ENCODE measurements at regions not wholly inside any gene's neighbourhood (a gene's known extent, or its start where the extent isn't known, plus 50 kb on each side); places are given as distances from the start of the nearest gene placed in this dataset.

DNA sequence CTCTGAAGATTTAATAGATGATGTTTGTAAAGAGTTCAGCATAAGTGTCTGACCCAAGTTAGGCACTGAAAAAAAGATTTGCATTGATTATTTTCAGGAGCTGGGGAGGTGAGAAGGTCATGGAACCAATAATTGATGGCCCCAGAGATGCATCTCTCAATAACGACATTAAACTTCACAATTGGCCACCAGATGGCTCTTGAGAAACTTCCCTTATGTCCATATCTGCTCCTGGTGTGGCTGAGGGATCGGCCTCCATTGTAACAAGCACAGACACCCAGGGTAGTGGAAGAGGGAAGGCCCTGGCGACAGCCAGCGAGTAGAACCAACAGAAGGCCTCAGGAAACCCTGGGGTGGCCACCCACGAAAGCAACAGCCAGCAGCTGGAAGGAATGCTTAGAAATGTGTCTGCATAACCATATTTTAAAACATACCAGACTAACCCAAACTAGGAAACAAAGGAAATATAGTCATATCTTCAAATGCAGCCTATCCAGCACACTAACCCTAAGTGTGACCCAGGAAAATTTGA, 536.7 kb downstream of the SOX2 start:
- DNase-seq: no peak
- Histone ChIP-seq H3K36me3 (ENCODE audit: low read depth) (no peaks in the 10 kb centered on the region), H2AFZ (no peak overlapping the region), H3K4me3 (no peak overlapping the region), H3K4me2 (ENCODE audit: unreplicated experiment) (no peak overlapping the region), H3K27ac (no peak overlapping the region), H3K27me3 (replicated peaks; ENCODE audit: insufficient read depth) (no peaks in the 10 kb centered on the region), H3K4me1 (ENCODE audit: insufficient read depth) (no peaks in the 10 kb centered on the region), H3F3A (ENCODE audit: insufficient read depth) (no peaks in the 10 kb centered on the region), H3K9me2 (ENCODE audit: insufficient read depth) (no peaks in the 10 kb centered on the region), H3K9ac (no peak overlapping the region), H4K20me1 (ENCODE audit: insufficient read depth) (no peaks in the 10 kb centered on the region), H3K9me3 (ENCODE audit: low read depth) (no peaks in the 10 kb centered on the region), H3K79me2 (ENCODE audit: insufficient read depth) (no peaks in the 10 kb centered on the region)
- in situ Hi-C loops (cut with MboI): no loop called here
- WGBS, 2 experiments (ENCODE audit: low coverage in 1 of 2, low lambda C conversion rate in 2 of 2, missing lambda C conversion rate in 2 of 2): 20 to 27% methylated on average over 5 of the region's 5 CpGs
- TF ChIP-seq EZH2 (IDR thresholded peaks at IDR 0.05; ENCODE audit: insufficient read depth, poor library complexity, severe bottlenecking) (no peak), EZH2phosphoT487 (IDR thresholded peaks at IDR 0.05; ENCODE audit: insufficient read depth, low read depth) (no peak)

DNA sequence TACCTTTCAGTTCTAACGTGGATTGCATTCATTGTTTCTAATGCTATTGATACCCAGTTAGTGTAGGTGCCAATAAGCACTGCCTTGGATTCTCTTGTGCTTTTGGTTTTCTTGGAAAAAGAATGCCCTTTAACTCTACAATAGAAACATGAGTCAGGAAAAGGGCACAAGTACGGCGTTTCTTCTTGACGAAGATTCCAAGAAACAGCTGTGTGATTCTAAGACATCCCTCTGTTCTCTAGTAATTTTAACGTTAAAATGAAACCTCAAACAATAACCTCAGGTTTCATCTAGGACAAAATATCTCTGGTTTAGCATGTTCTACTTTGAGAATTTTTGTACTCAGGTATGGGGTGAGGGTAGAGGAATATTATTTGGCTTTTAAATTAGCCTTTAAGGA, 540.5 kb upstream of the ATP11B start:
- H3K36me3 ChIP-seq (ENCODE audit: low read depth): no peaks in the 10 kb centered on the region

DNA sequence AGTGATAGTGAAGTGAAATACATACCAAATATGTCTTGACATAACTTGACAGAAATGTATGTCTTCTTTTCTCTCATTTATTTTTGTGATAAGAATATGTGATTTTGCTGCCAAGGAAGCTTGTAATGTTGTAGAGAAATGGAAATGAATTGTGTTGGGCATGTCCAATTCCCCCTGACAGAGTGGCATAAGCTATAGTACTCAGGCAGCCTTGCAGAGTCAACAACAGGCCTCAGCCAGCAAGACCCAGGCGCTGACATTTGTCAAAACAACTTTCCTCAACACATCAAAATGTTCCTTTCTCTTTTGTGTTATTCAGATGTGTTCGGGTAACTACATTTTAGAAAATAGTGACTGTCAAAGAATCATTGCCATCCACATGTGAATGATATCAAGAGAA, 538.1 kb upstream of the ATP11B start:
- 12 to 14% methylated on average over 2 of the region's 2 CpGs for WGBS, 2 experiments (ENCODE audit: low coverage in 1 of 2, low lambda C conversion rate in 2 of 2, missing lambda C conversion rate in 2 of 2)
- H2AFZ ChIP-seq: no peak overlapping the region
- H4K20me1 ChIP-seq (ENCODE audit: insufficient read depth): no peaks in the 10 kb centered on the region
- H3K27ac ChIP-seq: no peak overlapping the region
- in situ Hi-C loops (cut with MboI): no loop called here
- no peaks in the 10 kb centered on the region for H3K4me1 ChIP-seq (ENCODE audit: insufficient read depth)
- H3F3A ChIP-seq (ENCODE audit: insufficient read depth): no peaks in the 10 kb centered on the region
- H3K9me3 ChIP-seq (ENCODE audit: low read depth): no peaks in the 10 kb centered on the region
- TF ChIP-seq EZH2phosphoT487 (IDR thresholded peaks at IDR 0.05; ENCODE audit: insufficient read depth, low read depth): no peak
- TF ChIP-seq EZH2 (IDR thresholded peaks at IDR 0.05; ENCODE audit: insufficient read depth, poor library complexity, severe bottlenecking): no peak
- H3K9ac ChIP-seq: no peak overlapping the region
- no peak overlapping the region for H3K4me2 ChIP-seq (ENCODE audit: unreplicated experiment)
- H3K36me3 ChIP-seq (ENCODE audit: low read depth): no peaks in the 10 kb centered on the region
- H3K79me2 ChIP-seq (ENCODE audit: insufficient read depth): no peaks in the 10 kb centered on the region
- no peak overlapping the region for H3K4me3 ChIP-seq
- no peaks in the 10 kb centered on the region for H3K27me3 ChIP-seq (replicated peaks; ENCODE audit: insufficient read depth)
- no peak for DNase-seq
- H3K9me2 ChIP-seq (ENCODE audit: insufficient read depth): no peaks in the 10 kb centered on the region

More for the DNA sequence above, 540.5 kb upstream of the ATP11B start:
- no peak overlapping the region for H2AFZ ChIP-seq
- WGBS, 2 experiments (ENCODE audit: low coverage in 1 of 2, low lambda C conversion rate in 2 of 2, missing lambda C conversion rate in 2 of 2): 52 to 54% methylated on average over 5 of the region's 5 CpGs
- no peaks in the 10 kb centered on the region for H3K9me2 ChIP-seq (ENCODE audit: insufficient read depth)
- H3F3A ChIP-seq (ENCODE audit: insufficient read depth): no peaks in the 10 kb centered on the region
- no peaks in the 10 kb centered on the region for H4K20me1 ChIP-seq (ENCODE audit: insufficient read depth)
- no peak for DNase-seq
- no peaks in the 10 kb centered on the region for H3K9me3 ChIP-seq (ENCODE audit: low read depth)
- in situ Hi-C loops (cut with MboI): no loop called here
- no peak overlapping the region for H3K9ac ChIP-seq
- TF ChIP-seq EZH2 (IDR thresholded peaks at IDR 0.05; ENCODE audit: insufficient read depth, poor library complexity, severe bottlenecking): no peak
- H3K27ac ChIP-seq: no peak overlapping the region
- no peaks in the 10 kb centered on the region for H3K27me3 ChIP-seq (replicated peaks; ENCODE audit: insufficient read depth)
- H3K4me2 ChIP-seq (ENCODE audit: unreplicated experiment): no peak overlapping the region
- H3K4me3 ChIP-seq: no peak overlapping the region
- no peaks in the 10 kb centered on the region for H3K79me2 ChIP-seq (ENCODE audit: insufficient read depth)
- H3K4me1 ChIP-seq (ENCODE audit: insufficient read depth): no peaks in the 10 kb centered on the region

DNA sequence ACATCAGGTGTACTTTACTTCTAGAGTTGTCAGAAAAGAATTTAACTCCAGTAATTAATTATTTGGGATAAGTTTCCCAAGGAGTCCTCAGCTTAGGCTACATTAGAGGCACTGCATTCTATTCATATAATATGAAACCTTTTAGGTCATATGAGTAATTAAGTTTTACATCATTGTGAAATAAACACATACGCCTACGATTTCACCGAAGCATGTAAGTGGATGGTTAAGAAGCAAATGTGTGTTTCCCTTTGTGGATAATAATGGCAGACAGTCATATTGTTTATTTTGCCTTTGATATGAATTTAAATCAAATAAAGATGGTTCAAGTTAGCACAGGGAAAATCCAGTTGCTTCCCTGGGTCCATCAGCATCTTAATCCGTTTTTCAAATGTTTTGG, 535.9 kb upstream of the ATP11B start:
- Histone ChIP-seq H3K9me2 (ENCODE audit: insufficient read depth) (no peaks in the 10 kb centered on the region), H3K4me1 (ENCODE audit: insufficient read depth) (no peaks in the 10 kb centered on the region), H3K9ac (no peak overlapping the region), H3K4me2 (ENCODE audit: unreplicated experiment) (no peak overlapping the region), H3K36me3 (ENCODE audit: low read depth) (no peaks in the 10 kb centered on the region), H3K79me2 (ENCODE audit: insufficient read depth) (no peaks in the 10 kb centered on the region), H2AFZ (no peak overlapping the region), H3K27me3 (replicated peaks; ENCODE audit: insufficient read depth) (no peaks in the 10 kb centered on the region), H3K4me3 (no peak overlapping the region), H3K27ac (no peak overlapping the region), H4K20me1 (ENCODE audit: insufficient read depth) (no peaks in the 10 kb centered on the region), H3F3A (ENCODE audit: insufficient read depth) (no peaks in the 10 kb centered on the region), H3K9me3 (ENCODE audit: low read depth) (no peaks in the 10 kb centered on the region)
- in situ Hi-C loops (cut with MboI): no loop called here
- DNase-seq: no peak
- 40 to 43% methylated on average over 4 of the region's 4 CpGs for WGBS, 2 experiments (ENCODE audit: low coverage in 1 of 2, low lambda C conversion rate in 2 of 2, missing lambda C conversion rate in 2 of 2)
- TF ChIP-seq EZH2 (IDR thresholded peaks at IDR 0.05; ENCODE audit: insufficient read depth, poor library complexity, severe bottlenecking) (no peak), EZH2phosphoT487 (IDR thresholded peaks at IDR 0.05; ENCODE audit: insufficient read depth, low read depth) (no peak)

Data from GM23248 (cell line).